WI38 (cell line): ENCODE measurements at regions not wholly inside any gene's neighbourhood (a gene's known extent, or its start where the extent isn't known, plus 50 kb on each side); places are given as distances from the start of the nearest gene placed in this dataset.

Source experiments
- H3K4me3 ChIP-seq: 2 replicates; pipeline ENCODE4 v1.5.1; 2011; ENCODE audit warnings: low read depth, mild to moderate bottlenecking, control low read depth, low read length
- TF ChIP-seq, protein P1 (sequence below): IDR thresholded peaks from 2 replicates; pipeline ENCODE4 v1.5.1; 2012; ENCODE audit warnings: low read depth, mild to moderate bottlenecking, control low read depth, low read length

DNA sequence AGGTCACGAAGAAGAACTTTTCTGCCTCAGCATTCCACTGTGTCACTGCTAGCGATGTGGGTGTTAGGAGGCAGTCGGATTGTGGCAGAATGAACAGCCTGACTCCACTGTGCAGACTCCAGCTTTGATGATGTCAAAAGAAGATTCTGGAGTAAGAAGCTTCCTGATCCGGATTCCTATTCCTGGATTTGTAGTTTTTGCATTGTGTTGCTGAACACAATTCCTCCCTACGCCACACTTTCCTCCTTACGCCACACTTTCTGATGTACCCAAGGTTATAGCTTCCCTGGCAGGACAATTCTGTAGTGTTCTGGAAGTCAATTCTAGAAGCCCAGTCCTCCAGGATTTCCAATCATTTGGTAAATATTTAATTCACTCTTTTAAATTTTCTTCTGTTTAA is 665.2 kb upstream of the ADGRL2 start:
- no peak overlapping the region for H3K4me3 ChIP-seq
- TF ChIP-seq, protein P1, sequence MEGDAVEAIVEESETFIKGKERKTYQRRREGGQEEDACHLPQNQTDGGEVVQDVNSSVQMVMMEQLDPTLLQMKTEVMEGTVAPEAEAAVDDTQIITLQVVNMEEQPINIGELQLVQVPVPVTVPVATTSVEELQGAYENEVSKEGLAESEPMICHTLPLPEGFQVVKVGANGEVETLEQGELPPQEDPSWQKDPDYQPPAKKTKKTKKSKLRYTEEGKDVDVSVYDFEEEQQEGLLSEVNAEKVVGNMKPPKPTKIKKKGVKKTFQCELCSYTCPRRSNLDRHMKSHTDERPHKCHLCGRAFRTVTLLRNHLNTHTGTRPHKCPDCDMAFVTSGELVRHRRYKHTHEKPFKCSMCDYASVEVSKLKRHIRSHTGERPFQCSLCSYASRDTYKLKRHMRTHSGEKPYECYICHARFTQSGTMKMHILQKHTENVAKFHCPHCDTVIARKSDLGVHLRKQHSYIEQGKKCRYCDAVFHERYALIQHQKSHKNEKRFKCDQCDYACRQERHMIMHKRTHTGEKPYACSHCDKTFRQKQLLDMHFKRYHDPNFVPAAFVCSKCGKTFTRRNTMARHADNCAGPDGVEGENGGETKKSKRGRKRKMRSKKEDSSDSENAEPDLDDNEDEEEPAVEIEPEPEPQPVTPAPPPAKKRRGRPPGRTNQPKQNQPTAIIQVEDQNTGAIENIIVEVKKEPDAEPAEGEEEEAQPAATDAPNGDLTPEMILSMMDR = no peak

GRCh38 chr1:81129776-81130175 is 671.0 kb upstream of the ADGRL2 start:
- H3K4me3 ChIP-seq = no peak overlapping the region
- TF ChIP-seq, protein P1 = no peak

DNA sequence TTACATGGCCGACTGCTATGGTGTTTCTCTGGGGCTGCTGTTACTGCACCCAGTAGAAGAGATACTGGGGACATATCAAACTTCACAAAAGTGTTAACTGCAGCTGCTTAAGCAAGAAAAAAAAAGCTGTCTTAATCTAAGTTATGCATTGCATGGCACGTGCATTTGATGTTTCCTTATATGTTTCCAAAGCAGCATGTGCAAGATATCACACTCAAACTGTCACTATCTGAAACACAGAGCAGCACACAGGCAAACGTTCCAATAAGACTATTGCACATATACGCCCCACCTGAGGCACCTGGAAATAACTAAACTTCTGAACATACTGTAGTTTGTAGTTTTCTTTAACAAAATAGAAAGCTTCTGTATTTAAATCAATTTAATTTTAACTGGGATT is 671.4 kb upstream of the ADGRL2 start:
- TF ChIP-seq, protein P1 = no peak
- H3K4me3 ChIP-seq = no peak overlapping the region

DNA sequence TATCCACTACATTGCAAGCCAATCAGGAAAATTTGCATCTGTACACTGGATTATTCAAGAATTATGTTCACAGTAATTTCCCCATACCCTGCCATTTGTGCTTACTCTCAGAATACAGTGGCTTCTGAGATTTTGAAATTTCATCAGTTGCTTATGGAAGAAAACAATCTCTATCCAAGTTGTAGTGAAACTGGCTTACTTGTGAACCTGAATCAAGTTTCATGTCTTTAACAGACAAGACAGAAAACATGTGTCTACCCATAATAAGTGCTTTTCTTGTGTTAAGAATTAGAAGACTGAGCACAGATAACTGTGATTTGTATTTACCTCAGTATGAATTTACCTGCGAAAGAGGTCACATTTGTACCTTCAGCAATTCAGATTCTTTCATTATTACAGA is 672.7 kb upstream of the ADGRL2 start:
- TF ChIP-seq, protein P1 = no peak
- no peak overlapping the region for H3K4me3 ChIP-seq

GRCh38 chr1:81126989-81127581 is 673.6 kb upstream of the ADGRL2 start:
- H3K4me3 ChIP-seq = no peak overlapping the region
- TF ChIP-seq, protein P1 = no peak

GRCh38 chr1:81125672-81126071 is 675.1 kb upstream of the ADGRL2 start:
- no peak overlapping the region for H3K4me3 ChIP-seq
- TF ChIP-seq, protein P1 = no peak

GRCh38 chr1:81121306-81121705 is 679.4 kb upstream of the ADGRL2 start:
- TF ChIP-seq, protein P1 = no peak
- no peak overlapping the region for H3K4me3 ChIP-seq
